BLaER1 (cell line): ENCODE measurements at regions not wholly inside any gene's neighbourhood (a gene's known extent, or its start where the extent isn't known, plus 50 kb on each side); places are given as distances from the start of the nearest gene placed in this dataset.
"Not testable (repeated sequence)": the region's sequence is repeated elsewhere in the genome, so short reads cannot be mapped to it uniquely, and the experiment has no call there.

ENCODE experiments used
- H3K27ac ChIP-seq: shearing (Covaris generic); formaldehyde crosslinking; 2 replicates; pipeline ENCODE4 v1.8.1; 2022
- H3K27me3 ChIP-seq: shearing (Covaris generic); formaldehyde crosslinking; 2 replicates; pipeline ENCODE4 v1.8.1; 2022
- H3K36me3 ChIP-seq: shearing (Covaris generic); formaldehyde crosslinking; 2 replicates; pipeline ENCODE4 v1.8.1; 2022
- H3K4me1 ChIP-seq: shearing (Covaris generic); formaldehyde crosslinking; 2 replicates; pipeline ENCODE4 v1.8.1; 2022
- H3K4me2 ChIP-seq: shearing (Covaris generic); formaldehyde crosslinking; 2 replicates; pipeline ENCODE4 v1.8.1; 2022
- H3K4me3 ChIP-seq: shearing (Covaris generic); formaldehyde crosslinking; 2 replicates; pipeline ENCODE4 v1.8.1; 2022
- H3K9ac ChIP-seq: shearing (Covaris generic); formaldehyde crosslinking; 2 replicates; pipeline ENCODE4 v1.8.1; 2022
- H3K9me3 ChIP-seq: shearing (Covaris generic); formaldehyde crosslinking; 2 replicates; pipeline ENCODE4 v1.8.1; 2022
- H4K20me1 ChIP-seq: shearing (Covaris generic); formaldehyde crosslinking; 2 replicates; pipeline ENCODE4 v1.8.1; 2022
- Cebpa-rat ChIP-seq: shearing (Covaris generic); IDR thresholded peaks from 2 replicates; pipeline ENCODE4 v1.8.1; 2022

DNA sequence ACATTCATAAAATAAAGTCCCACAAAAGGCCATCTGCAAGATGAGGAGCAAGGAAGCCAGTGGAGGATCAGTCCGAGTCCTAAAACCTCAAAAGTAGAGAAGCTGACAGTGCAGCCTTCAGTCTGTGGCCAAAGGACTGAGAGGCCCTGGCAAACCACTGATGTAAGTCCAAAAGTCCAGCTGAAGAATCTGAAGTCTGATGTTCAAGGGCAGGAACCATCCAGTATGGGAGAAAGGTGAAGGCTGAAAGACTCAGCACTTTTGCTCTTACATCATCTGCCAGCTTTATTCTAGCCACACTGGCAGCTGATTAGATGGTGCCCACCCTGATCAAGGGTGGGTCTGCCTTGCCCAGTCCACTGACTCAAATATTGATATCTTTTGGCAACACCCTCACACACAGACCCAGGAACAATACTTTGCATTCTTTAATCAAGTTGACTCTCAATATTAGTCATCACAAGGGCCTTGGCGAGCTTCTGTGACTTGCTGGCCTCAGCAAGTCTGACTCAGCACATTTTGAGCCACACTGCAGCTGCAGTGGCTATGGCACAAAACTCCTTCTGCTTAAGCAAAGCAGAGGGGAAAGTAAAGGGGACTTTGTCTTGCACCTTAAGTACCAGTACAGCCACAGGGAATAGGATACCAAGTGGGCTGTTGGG is 1370.3 kb upstream of the CITED2 start:
- H3K27ac ChIP-seq, result no peak overlapping the region
- H3K4me1 ChIP-seq, result peaks cover 9% of the 10 kb centered on the region
- H3K36me3 ChIP-seq, result no peaks in the 10 kb centered on the region
- H3K9ac ChIP-seq, result no peak overlapping the region
- no peaks in the 10 kb centered on the region for H3K27me3 ChIP-seq
- H3K4me3 ChIP-seq, result no peak overlapping the region
- H3K9me3 ChIP-seq, result peaks cover 51% of the 10 kb centered on the region
- no peaks in the 10 kb centered on the region for H4K20me1 ChIP-seq
- no peak overlapping the region for H3K4me2 ChIP-seq
- TF ChIP-seq Cebpa-rat, result no peak

DNA sequence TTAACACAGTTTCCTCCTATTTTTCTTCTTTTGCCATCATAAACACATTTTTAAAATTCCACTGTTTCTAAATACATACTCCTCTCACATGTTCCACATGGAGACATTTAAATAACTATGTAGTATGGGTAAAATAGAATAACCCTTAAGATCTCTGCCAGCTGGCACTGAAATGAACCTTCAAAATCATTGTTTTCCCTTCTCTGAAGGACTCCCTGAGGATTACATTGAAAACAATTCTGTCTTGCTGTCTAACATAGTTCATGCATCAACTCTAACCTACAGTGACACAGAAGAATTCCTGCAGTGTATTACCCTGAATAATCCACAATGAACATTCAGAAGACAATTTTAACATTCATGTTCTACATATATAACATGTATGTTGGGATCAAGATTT is 1361.8 kb upstream of the CITED2 start:
- Histone ChIP-seq H3K9me3 (0 out of 2 replicates have a peak, but pooled peaks cover 3% of the 10 kb centered on the region), H3K9ac (no peak overlapping the region), H3K27ac (no peak overlapping the region), H3K27me3 (no peaks in the 10 kb centered on the region), H3K4me1 (peaks cover 2% of the 10 kb centered on the region; the same call in 1 of the 2 replicates), H3K36me3 (no peaks in the 10 kb centered on the region), H4K20me1 (no peaks in the 10 kb centered on the region), H3K4me2 (no peak overlapping the region), H3K4me3 (no peak overlapping the region)
- no peak for TF ChIP-seq Cebpa-rat

DNA sequence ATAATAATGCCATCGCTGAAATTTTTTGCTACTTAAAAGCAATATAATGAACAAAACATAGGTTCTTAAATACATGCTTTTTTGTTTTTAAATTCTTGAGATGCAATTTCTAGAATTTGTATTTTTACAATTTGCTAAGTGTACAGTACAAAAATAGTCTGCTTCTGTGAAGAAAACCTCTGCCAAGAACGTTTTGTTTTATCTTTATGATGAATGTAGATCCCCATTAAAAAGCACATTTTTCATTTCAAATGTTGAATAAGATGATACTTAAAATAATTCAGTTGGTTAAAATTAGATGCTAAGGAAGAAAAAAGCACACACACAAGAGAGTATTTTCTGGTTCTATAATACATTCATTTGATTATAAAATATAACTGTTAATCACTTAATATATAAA is 1358.5 kb upstream of the CITED2 start:
- Histone ChIP-seq H4K20me1 (no peaks in the 10 kb centered on the region), H3K27me3 (no peaks in the 10 kb centered on the region), H3K4me1 (no peaks in the 10 kb centered on the region), H3K36me3 (no peaks in the 10 kb centered on the region), H3K4me3 (no peak overlapping the region), H3K9ac (no peak overlapping the region), H3K4me2 (no peak overlapping the region), H3K27ac (no peak overlapping the region), H3K9me3 (0 out of 2 replicates have a peak, but pooled peaks cover 3% of the 10 kb centered on the region)
- no peak for TF ChIP-seq Cebpa-rat

GRCh38 chr6:140732155-140732554 is 1357.7 kb upstream of the CITED2 start:
- no peaks in the 10 kb centered on the region for H3K4me1 ChIP-seq
- no peaks in the 10 kb centered on the region for H3K36me3 ChIP-seq
- no peak overlapping the region for H3K4me2 ChIP-seq
- no peak overlapping the region for H3K9ac ChIP-seq
- no peak overlapping the region for H3K27ac ChIP-seq
- TF ChIP-seq Cebpa-rat, result no peak
- H3K4me3 ChIP-seq, result no peak overlapping the region
- no peaks in the 10 kb centered on the region for H4K20me1 ChIP-seq
- H3K9me3 ChIP-seq, result no peaks in the 10 kb centered on the region
- H3K27me3 ChIP-seq, result no peaks in the 10 kb centered on the region

DNA sequence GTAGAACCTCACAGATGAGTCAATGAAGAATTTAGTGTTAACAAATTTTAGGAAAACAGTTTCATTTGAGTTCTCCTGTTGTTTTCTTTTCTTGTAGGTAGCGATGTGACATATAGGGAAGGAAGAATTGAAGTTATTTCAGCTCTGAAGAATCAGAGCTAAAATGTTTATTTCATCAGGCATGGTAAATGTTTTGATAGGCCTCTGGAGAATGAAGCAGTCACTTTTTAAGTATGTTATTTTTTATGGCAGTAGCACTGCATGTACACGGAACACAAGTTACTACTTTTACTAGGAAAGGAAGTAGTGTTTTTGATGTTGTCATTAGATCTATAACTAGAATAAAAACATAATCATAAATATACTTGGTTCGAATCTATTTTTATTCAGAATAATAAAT is 1357.3 kb upstream of the CITED2 start:
- no peaks in the 10 kb centered on the region for H3K36me3 ChIP-seq
- no peak for TF ChIP-seq Cebpa-rat
- no peaks in the 10 kb centered on the region for H3K4me1 ChIP-seq
- no peak overlapping the region for H3K9ac ChIP-seq
- H3K27me3 ChIP-seq, result no peaks in the 10 kb centered on the region
- no peaks in the 10 kb centered on the region for H4K20me1 ChIP-seq
- H3K9me3 ChIP-seq, result no peaks in the 10 kb centered on the region
- H3K27ac ChIP-seq, result no peak overlapping the region
- no peak overlapping the region for H3K4me3 ChIP-seq
- H3K4me2 ChIP-seq, result no peak overlapping the region

GRCh38 chr6:140729521-140729920 is 1355.1 kb upstream of the CITED2 start:
- H3K27ac ChIP-seq, result no peak overlapping the region
- H3K4me3 ChIP-seq, result no peak overlapping the region
- H3K4me2 ChIP-seq, result no peak overlapping the region
- H4K20me1 ChIP-seq, result no peaks in the 10 kb centered on the region
- H3K4me1 ChIP-seq, result peaks cover 6% of the 10 kb centered on the region; the same call in 1 of the 2 replicates
- no peaks in the 10 kb centered on the region for H3K9me3 ChIP-seq
- TF ChIP-seq Cebpa-rat, result no peak
- no peaks in the 10 kb centered on the region for H3K36me3 ChIP-seq
- H3K27me3 ChIP-seq, result no peaks in the 10 kb centered on the region
- H3K9ac ChIP-seq, result no peak overlapping the region

GRCh38 chr6:140718021-140718420 is 1343.6 kb upstream of the CITED2 start:
- TF ChIP-seq Cebpa-rat, result no peak

DNA sequence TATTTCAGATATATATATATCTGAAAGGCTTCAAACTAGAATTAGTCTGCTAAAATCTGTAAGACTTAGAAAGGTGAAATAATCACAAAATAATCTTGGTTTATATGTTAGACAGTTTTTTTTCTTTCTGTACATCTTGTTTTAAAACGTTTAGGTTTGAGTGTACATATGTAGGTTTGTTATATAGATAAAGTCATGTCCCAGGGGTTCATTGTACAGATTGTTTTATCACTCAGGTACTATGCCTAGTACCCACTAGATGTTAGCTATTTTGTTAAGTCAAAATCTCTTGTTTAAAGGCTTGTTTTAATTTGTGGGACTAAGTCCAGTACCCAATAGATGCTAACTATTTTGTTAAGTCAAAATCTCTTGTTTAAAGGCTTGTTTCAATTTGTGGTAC is 1339.0 kb upstream of the CITED2 start:
- Histone ChIP-seq H3K27ac (no peak overlapping the region), H3K27me3 (no peaks in the 10 kb centered on the region), H3K36me3 (no peaks in the 10 kb centered on the region), H3K9ac (no peak overlapping the region), H3K4me1 (peaks cover 22% of the 10 kb centered on the region), H3K4me3 (no peak overlapping the region), H4K20me1 (no peaks in the 10 kb centered on the region), H3K9me3 (peaks cover 12% of the 10 kb centered on the region), H3K4me2 (no peak overlapping the region)
- TF ChIP-seq Cebpa-rat, result no peak

More at GRCh38 chr6:140718021-140718420, 1343.6 kb upstream of the CITED2 start:
- Histone ChIP-seq H3K36me3 (no peaks in the 10 kb centered on the region), H3K4me3 (no peak overlapping the region), H4K20me1 (no peaks in the 10 kb centered on the region), H3K4me2 (no peak overlapping the region), H3K27ac (no peak overlapping the region), H3K4me1 (no peaks in the 10 kb centered on the region), H3K27me3 (no peaks in the 10 kb centered on the region), H3K9me3 (peaks cover 12% of the 10 kb centered on the region), H3K9ac (no peak overlapping the region)

DNA sequence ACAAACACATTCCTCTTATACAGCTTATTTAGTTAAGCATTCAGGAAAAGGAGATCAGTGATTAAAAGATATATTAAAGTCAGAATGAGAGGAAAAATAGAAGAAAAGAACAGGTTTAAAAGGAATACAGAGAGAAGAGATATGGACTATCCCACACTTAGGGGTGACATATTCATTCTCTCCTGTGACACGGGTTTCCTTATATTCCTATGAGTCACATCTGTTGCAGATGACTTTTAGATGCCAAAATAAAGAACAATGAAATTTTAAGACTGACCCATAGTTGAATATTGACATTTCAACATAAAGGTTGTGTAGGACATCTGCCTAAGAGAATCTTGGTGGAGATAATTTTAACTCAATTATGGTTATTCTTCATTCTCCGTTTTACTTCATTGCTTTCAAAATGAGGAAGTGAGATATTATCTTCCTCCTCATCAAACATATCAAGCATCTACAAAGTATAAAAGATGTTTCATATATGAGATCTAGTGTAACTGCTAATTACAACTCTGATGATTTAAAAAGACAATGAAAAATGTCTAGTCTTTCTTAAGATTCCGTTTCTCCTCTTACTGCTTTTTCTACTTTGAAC is 1336.7 kb upstream of the CITED2 start:
- Histone ChIP-seq H4K20me1 (no peaks in the 10 kb centered on the region), H3K4me1 (peaks cover 23% of the 10 kb centered on the region), H3K9me3 (peaks cover 16% of the 10 kb centered on the region), H3K4me3 (no peak overlapping the region), H3K27me3 (no peaks in the 10 kb centered on the region), H3K36me3 (no peaks in the 10 kb centered on the region), H3K9ac (no peak overlapping the region), H3K27ac (peak overlapping the region; percentile 38; the same call in 1 of the 2 replicates), H3K4me2 (peak overlapping the region; percentile 53)
- TF ChIP-seq Cebpa-rat, result no peak

DNA sequence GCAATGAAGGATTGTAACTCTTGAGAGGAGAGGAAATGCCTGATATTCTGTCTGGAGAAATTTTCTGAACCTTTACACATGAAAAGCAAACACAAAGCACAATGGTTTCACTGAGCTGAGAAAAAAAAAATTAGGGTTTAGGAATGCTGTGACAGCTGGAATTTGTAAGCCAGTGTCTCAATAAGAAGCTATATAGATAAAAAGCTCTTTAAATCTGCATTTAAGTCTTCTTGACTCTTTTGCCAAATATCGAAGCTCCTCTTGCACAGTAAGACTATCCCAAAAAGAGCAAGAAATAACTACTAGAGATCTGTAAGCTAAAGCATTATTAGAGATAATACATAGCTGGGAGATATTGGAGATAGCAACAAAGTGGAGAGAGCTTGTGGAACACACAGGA is 1334.0 kb upstream of the CITED2 start:
- H3K27ac ChIP-seq, result no peak overlapping the region
- no peaks in the 10 kb centered on the region for H3K27me3 ChIP-seq
- no peak overlapping the region for H3K4me3 ChIP-seq
- peaks cover 30% of the 10 kb centered on the region for H3K4me1 ChIP-seq
- no peak overlapping the region for H3K4me2 ChIP-seq
- peaks cover 33% of the 10 kb centered on the region for H3K9me3 ChIP-seq
- H4K20me1 ChIP-seq, result no peaks in the 10 kb centered on the region
- TF ChIP-seq Cebpa-rat, result no peak
- 0 out of 2 replicates have a peak, but pooled peaks cover 3% of the 10 kb centered on the region for H3K36me3 ChIP-seq
- no peak overlapping the region for H3K9ac ChIP-seq

DNA sequence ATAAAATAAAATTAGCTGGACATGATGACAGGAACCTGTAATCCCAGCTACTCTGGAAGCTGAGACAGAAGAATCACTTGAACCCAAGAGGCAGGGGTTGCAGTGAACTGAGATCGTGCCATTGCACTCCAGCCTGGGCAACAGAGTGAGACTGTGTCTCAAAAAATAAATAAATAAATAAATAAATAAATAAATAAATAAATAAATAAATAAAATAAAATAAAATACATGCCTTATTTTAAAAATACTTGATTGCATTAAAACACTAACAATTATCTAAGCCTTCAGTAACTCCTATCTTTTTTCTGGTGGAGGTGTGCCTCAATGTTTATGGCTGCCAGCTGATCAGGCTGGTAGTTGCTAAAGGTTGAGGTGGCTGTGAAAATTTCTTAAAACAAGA is 1329.6 kb upstream of the CITED2 start:
- not testable (repeated sequence) for H3K36me3 ChIP-seq, H3K27ac ChIP-seq, H3K4me2 ChIP-seq, H3K27me3 ChIP-seq, H3K4me3 ChIP-seq, H3K9ac ChIP-seq, H4K20me1 ChIP-seq, H3K4me1 ChIP-seq
- H3K9me3 ChIP-seq, result peaks cover 62% of the 10 kb centered on the region
